GM13976 (cell line): ENCODE measurements at regions not wholly inside any gene's neighbourhood (a gene's known extent, or its start where the extent isn't known, plus 50 kb on each side); places are given as distances from the start of the nearest gene placed in this dataset.

Experiments used
- DNase-seq: peaks from one replicate; pipeline ENCODE4 v3.0.0; 2012; ENCODE audit warnings: low spot score
- in situ Hi-C: fragments of 300-500 bp; cut with MboI; formaldehyde crosslinking; loops from one replicate; pipeline ENCODE4 v1.12.0; 2022; ENCODE audit warnings: low sequenced_read_pairs, mixed read lengths, inconsistent platforms; ENCODE audit not compliant: unreplicated experiment
- TF ChIP-seq, protein P1 (sequence below): IDR thresholded peaks from 2 replicates; pipeline ENCODE4 v1.5.1; 2012; ENCODE audit warnings: borderline replicate concordance, mild to moderate bottlenecking; ENCODE audit not compliant: insufficient read depth; ENCODE audit errors: extremely low read depth, missing control alignments, control extremely low read depth

DNA sequence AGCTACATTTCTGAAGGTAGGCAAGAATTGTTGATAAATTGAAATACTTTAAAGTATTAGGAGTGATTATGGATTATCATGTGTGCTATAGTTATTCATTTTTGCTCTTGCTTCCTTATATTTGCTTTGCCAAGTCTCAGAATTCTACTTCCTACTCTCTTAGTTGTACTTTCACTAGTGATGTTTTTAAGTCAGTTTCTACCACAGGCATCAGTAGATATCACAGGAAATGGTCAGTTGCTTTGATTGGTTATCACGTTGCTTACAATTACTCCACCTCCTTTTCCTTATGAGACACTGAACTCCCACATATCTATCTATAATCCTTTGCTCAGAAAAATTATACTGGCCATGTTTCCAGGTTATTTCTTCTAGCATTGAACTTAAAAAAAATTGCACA is 472.8 kb downstream of the DMRTA1 start:
- TF ChIP-seq, protein P1, sequence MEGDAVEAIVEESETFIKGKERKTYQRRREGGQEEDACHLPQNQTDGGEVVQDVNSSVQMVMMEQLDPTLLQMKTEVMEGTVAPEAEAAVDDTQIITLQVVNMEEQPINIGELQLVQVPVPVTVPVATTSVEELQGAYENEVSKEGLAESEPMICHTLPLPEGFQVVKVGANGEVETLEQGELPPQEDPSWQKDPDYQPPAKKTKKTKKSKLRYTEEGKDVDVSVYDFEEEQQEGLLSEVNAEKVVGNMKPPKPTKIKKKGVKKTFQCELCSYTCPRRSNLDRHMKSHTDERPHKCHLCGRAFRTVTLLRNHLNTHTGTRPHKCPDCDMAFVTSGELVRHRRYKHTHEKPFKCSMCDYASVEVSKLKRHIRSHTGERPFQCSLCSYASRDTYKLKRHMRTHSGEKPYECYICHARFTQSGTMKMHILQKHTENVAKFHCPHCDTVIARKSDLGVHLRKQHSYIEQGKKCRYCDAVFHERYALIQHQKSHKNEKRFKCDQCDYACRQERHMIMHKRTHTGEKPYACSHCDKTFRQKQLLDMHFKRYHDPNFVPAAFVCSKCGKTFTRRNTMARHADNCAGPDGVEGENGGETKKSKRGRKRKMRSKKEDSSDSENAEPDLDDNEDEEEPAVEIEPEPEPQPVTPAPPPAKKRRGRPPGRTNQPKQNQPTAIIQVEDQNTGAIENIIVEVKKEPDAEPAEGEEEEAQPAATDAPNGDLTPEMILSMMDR = no peak
- in situ Hi-C loops = no loop called here
- DNase-seq = no peak

DNA sequence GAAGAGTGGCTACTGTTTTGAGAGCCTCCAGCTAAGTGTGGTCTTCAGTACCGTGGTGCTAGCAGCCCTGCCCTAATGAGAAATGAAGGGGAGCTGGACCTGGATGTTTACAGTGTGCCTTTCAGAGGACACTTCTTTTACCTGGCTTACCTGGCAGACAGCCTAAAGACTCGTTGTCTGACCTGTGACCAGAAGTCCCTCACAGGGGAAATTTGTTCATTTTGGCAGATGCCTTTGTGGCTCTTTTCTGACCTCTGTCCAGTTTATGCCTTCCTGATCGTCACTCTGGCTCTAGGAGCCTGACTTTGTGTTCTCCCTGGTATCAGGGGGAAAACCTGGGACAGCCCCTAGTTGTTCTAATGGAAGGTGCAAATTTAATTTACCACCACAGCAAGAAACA is 475.1 kb downstream of the DMRTA1 start:
- DNase-seq = no peak
- TF ChIP-seq, protein P1 = no peak
- in situ Hi-C loops = no loop called here

GRCh38 chr9:22922222-22922621 is 475.6 kb downstream of the DMRTA1 start:
- TF ChIP-seq, protein P1 = no peak
- no peak for DNase-seq
- in situ Hi-C loops = no loop called here

DNA sequence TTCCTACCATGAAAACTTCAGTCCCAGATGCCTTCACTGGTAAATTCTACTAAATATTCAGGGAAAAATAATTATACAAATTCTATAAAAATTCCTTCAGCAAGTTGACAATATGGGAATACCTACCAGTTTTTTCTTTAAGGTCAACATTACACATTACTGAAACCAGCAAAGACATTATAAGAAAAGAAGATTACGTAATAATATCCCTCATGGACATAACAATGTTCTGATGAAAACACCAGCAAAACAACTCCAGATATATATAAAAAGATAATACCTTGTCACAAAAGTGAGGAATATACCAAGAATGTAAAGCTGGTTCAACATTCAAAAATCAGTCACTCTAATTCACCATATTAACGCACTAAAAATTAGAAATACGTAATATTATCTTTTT is 507.9 kb downstream of the DMRTA1 start:
- DNase-seq = no peak
- TF ChIP-seq, protein P1 = no peak
- in situ Hi-C loops = no loop called here

DNA sequence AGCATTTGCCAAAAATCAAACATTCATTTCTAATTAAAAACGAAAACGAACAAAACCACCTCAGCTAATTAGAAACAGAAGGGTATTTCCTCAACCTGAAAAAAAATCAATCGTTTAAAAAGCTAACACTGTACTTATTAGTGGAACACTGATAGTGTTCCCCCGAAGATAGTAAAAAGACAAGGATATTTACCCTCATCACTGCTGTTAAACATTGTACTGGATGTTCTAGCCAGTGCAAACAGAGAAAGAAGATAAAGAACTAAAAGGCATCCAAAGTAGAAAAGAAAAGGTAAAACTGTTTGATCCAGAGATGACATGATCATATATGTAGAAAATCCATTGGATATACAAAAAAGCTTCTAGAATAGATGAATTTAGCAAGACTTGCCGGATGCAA is 508.3 kb downstream of the DMRTA1 start:
- no peak for DNase-seq
- in situ Hi-C loops = no loop called here

DNA sequence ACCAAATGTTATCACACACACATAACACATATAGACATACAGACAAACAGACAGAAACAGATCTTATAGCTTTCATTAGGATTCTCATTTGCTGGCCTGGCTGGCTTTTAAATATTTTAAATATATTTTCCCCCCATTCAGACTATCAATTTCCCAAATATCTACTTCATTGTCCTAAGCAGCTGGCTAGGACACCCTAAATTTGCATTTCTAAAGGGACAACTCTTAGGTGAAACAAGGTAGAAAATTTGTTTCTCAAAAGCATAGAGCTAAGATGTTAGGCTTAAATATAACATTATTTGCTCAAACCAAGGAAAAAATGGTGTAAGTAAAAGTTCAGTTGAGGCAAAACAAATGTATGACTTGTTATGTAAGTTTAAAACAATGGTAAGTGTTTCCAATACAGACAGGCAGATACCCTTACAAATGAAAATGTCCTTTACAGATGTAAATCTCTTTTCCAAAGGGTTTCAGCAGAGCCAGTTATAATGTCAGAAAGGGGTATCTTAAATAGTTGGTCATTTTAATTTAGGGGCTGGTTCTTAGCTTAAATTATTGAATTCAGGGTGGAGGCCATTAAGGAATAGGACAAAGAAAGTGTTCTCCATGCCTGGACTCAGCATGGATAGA is 522.8 kb downstream of the DMRTA1 start:
- in situ Hi-C loops = no loop called here
- no peak for DNase-seq
- TF ChIP-seq, protein P1 = no peak

More for the DNA sequence above, 508.3 kb downstream of the DMRTA1 start:
- TF ChIP-seq, protein P1 = no peak
